H1 (cell line): ENCODE measurements at regions not wholly inside any gene's neighbourhood (a gene's known extent, or its start where the extent isn't known, plus 50 kb on each side); places are given as distances from the start of the nearest gene placed in this dataset.

Source experiments
- CTCF ChIA-PET: fragments of 300-600 bp; sonication (Branson Sonifier 250); formaldehyde crosslinking; loops from one replicate; lab custom pipeline; 2021; ENCODE audit not compliant: partially characterized antibody; lab: Charles Lee
- POLR2A ChIA-PET: fragments of 300-600 bp; sonication (Branson Sonifier 250); formaldehyde crosslinking; loops from one replicate; lab custom pipeline; 2021; ENCODE audit warnings: inconsistent platforms; ENCODE audit not compliant: partially characterized antibody; lab: Charles Lee
- DNase-seq, 2 experiments: peaks; one replicate each; pipeline versions ENCODE4 v3.0.0 to v3.0.0-alpha.2; 2010 to 2022; ENCODE audit warnings: low spot score in 2 of 2, low read depth in 1 of 2, mixed read lengths in 1 of 2
- FAIRE-seq: peaks from 2 replicates; lab custom pipeline; 2011; peaks lifted over from hg19 to GRCh38; lab: Jason Lieb, UNC
- H2AFZ ChIP-seq: 2 replicates; pipeline ENCODE4 v1.8.1; 2012; ENCODE audit warnings: low read length, inconsistent platforms
- H2AK5ac ChIP-seq: 2 replicates; pipeline ENCODE4 v1.6.1; 2013; ENCODE audit warnings: low read depth, low read length
- H2BK120ac ChIP-seq: replicated peaks from 2 replicates; pipeline ENCODE3; 2013; ENCODE audit warnings: low read depth, low read length, inconsistent platforms
- H2BK12ac ChIP-seq: 2 replicates; pipeline ENCODE4 v1.6.1; 2013; ENCODE audit warnings: low read depth, low read length
- H2BK15ac ChIP-seq: 2 replicates; pipeline ENCODE4 v1.6.1; 2013; ENCODE audit warnings: low read length
- H2BK20ac ChIP-seq: 2 replicates; pipeline ENCODE4 v1.6.1; 2013; ENCODE audit warnings: low read length
- H2BK5ac ChIP-seq: 2 replicates; pipeline ENCODE4 v1.6.1; 2013; ENCODE audit warnings: low read depth, low read length
- H3K14ac ChIP-seq: 2 replicates; pipeline ENCODE4 v1.6.1; 2013; ENCODE audit warnings: inconsistent platforms; ENCODE audit not compliant: insufficient read length
- H3K18ac ChIP-seq: 2 replicates; pipeline ENCODE4 v1.6.1; 2013; ENCODE audit warnings: low read length; ENCODE audit errors: extremely low read depth
- H3K23ac ChIP-seq: 2 replicates; pipeline ENCODE4 v1.6.1; 2013; ENCODE audit warnings: inconsistent platforms; ENCODE audit not compliant: insufficient read length
- H3K23me2 ChIP-seq: 2 replicates; pipeline ENCODE4 v1.6.1; 2013; ENCODE audit warnings: low read depth, low read length
- H3K27ac ChIP-seq: 2 replicates; pipeline ENCODE4 v1.6.1; 2011; ENCODE audit warnings: low read depth, low read length, inconsistent platforms
- H3K27me3 ChIP-seq, 4 experiments: replicated peaks in 1 of 4; 1 replicate in 1 of 4; 2 replicates in 3 of 4; pipeline versions ENCODE4 v1.6.1 to v1.8.1; 2011 to 2013; ENCODE audit warnings: low read length in 3 of 4, mild to moderate bottlenecking in 3 of 4, inconsistent platforms in 2 of 4, mixed read lengths in 2 of 4, moderate library complexity in 1 of 4; ENCODE audit not compliant: control insufficient read depth in 3 of 4, insufficient read depth in 3 of 4; ENCODE audit errors: extremely low read depth in 1 of 4
- H3K36me3 ChIP-seq, 4 experiments: 2 replicates each; pipeline versions ENCODE4 v1.6.1 to v1.8.1; 2011 to 2013; ENCODE audit warnings: mild to moderate bottlenecking in 4 of 4, low read length in 3 of 4, moderate library complexity in 2 of 4, control low read depth in 1 of 4, inconsistent platforms in 1 of 4; ENCODE audit not compliant: insufficient read depth in 4 of 4, control insufficient read depth in 2 of 4
- H3K4ac ChIP-seq: replicated peaks from 2 replicates; pipeline ENCODE3; 2013; ENCODE audit warnings: low read length, low read depth, mixed read lengths, inconsistent platforms; ENCODE audit not compliant: insufficient read length
- H3K4me1 ChIP-seq, 4 experiments: replicated peaks in 1 of 4; 1 replicate in 1 of 4; 2 replicates in 3 of 4; pipeline versions ENCODE4 v1.6.1 to v1.8.1; 2011 to 2013; ENCODE audit warnings: low read length in 3 of 4, inconsistent platforms in 2 of 4, mixed read lengths in 1 of 4; ENCODE audit not compliant: insufficient read depth in 4 of 4, control insufficient read depth in 3 of 4
- H3K4me2 ChIP-seq, 2 experiments: 2 replicates each; pipeline versions ENCODE4 v1.6.1 to v1.8.1; 2011 to 2013; ENCODE audit warnings: low read depth in 2 of 2, low read length in 2 of 2, control low read depth in 1 of 2, inconsistent platforms in 1 of 2, mild to moderate bottlenecking in 1 of 2; ENCODE audit not compliant: insufficient read depth in 1 of 2
- H3K4me3 ChIP-seq, 4 experiments: fragments of 200-600, 300-600 bp in 1 of 4; sonication (generic), shearing (Covaris generic), sonication (Bioruptor Twin) in 1 of 4; 2 replicates each; pipeline versions ENCODE4 v1.5.1 to v1.8.1; 2011 to 2016; ENCODE audit warnings: low read length in 4 of 4, low read depth in 3 of 4, control low read depth in 2 of 4, inconsistent platforms in 2 of 4, mild to moderate bottlenecking in 2 of 4, mixed read lengths in 1 of 4, moderate library complexity in 1 of 4; ENCODE audit not compliant: insufficient read depth in 2 of 4; ENCODE audit errors: extremely low read depth in 1 of 4
- H3K56ac ChIP-seq: replicated peaks from 2 replicates; pipeline ENCODE3; 2013; ENCODE audit warnings: low read depth, mild to moderate bottlenecking, mixed read lengths, low read length, inconsistent platforms; ENCODE audit not compliant: insufficient read length
- H3K79me1 ChIP-seq: 2 replicates; pipeline ENCODE4 v1.6.1; 2013; ENCODE audit warnings: low read depth, low read length, control low read depth
- H3K79me2 ChIP-seq, 2 experiments: 2 replicates each; pipeline versions ENCODE4 v1.6.1 to v1.8.1; 2012 to 2013; ENCODE audit warnings: low read length in 2 of 2, mild to moderate bottlenecking in 2 of 2, inconsistent platforms in 1 of 2; ENCODE audit not compliant: insufficient read depth in 2 of 2, control insufficient read depth in 1 of 2
- H3K9ac ChIP-seq, 4 experiments: replicated peaks in 1 of 4; 1 replicate in 1 of 4; 2 replicates in 3 of 4; pipeline versions ENCODE4 v1.6.1 to v1.8.1; 2011 to 2013; ENCODE audit warnings: low read depth in 3 of 4, low read length in 3 of 4, control low read depth in 2 of 4, mild to moderate bottlenecking in 2 of 4, moderate library complexity in 2 of 4, inconsistent platforms in 1 of 4; ENCODE audit errors: extremely low read depth in 1 of 4
- H3K9me3 ChIP-seq, 2 experiments: 2 replicates each; pipeline versions ENCODE4 v1.6.1 to v1.8.1; 2012 to 2013; ENCODE audit warnings: mild to moderate bottlenecking in 2 of 2, moderate library complexity in 2 of 2, control low read depth in 1 of 2, inconsistent platforms in 1 of 2, low read depth in 1 of 2, low read length in 1 of 2, mixed read lengths in 1 of 2; ENCODE audit not compliant: insufficient read depth in 2 of 2
- H4K20me1 ChIP-seq, 2 experiments: replicated peaks in 1 of 2; 2 replicates each; pipeline versions ENCODE3 to v1.8.1; 2011 to 2013; ENCODE audit warnings: inconsistent platforms in 2 of 2, low read length in 2 of 2, mild to moderate bottlenecking in 1 of 2; ENCODE audit not compliant: insufficient read depth in 2 of 2, control insufficient read depth in 1 of 2
- H4K5ac ChIP-seq: 2 replicates; pipeline ENCODE4 v1.6.1; 2013; ENCODE audit warnings: low read length, low read depth, mixed read lengths, inconsistent platforms; ENCODE audit not compliant: insufficient read length
- H4K8ac ChIP-seq: 2 replicates; pipeline ENCODE4 v1.8.0; 2013; ENCODE audit warnings: mild to moderate bottlenecking, moderate library complexity, low read length, inconsistent platforms; ENCODE audit not compliant: insufficient read depth; ENCODE audit errors: extremely low read depth
- H4K91ac ChIP-seq: replicated peaks from 2 replicates; pipeline ENCODE3; 2013; ENCODE audit warnings: low read length, mixed read lengths, inconsistent platforms; ENCODE audit not compliant: insufficient read length
- CBX5 ChIP-seq: fragments of 300-800, 300-1000 bp; sonication (generic); IDR thresholded peaks from 2 replicates; pipeline ENCODE4 v1.7.1; 2016; ENCODE audit warnings: antibody characterized with exemption, low read length, low read depth
- CREB1 ChIP-seq: IDR thresholded peaks from 2 replicates; pipeline ENCODE4 v1.6.1; 2012; ENCODE audit warnings: inconsistent platforms
- EP300 ChIP-seq, 2 experiments: IDR thresholded peaks; 1 replicate in 1 of 2; 2 replicates in 1 of 2; pipeline ENCODE4 v1.6.1; 2011 to 2012; ENCODE audit warnings: low read depth in 2 of 2, low read length in 2 of 2, mild to moderate bottlenecking in 2 of 2, borderline replicate concordance in 1 of 2, inconsistent platforms in 1 of 2, moderate library complexity in 1 of 2
- GABPA ChIP-seq: IDR thresholded peaks from 2 replicates; pipeline ENCODE4 v1.6.1; 2011; ENCODE audit warnings: mild to moderate bottlenecking, low read length, moderate library complexity, borderline replicate concordance; ENCODE audit not compliant: insufficient read depth
- KDM5A ChIP-seq: fragments of 200-600 bp; IDR thresholded peaks from 2 replicates; pipeline ENCODE4 v1.7.1; 2012; ENCODE audit warnings: mild to moderate bottlenecking, low read length, inconsistent platforms, mixed read lengths
- NRF1 ChIP-seq: IDR thresholded peaks from 2 replicates; pipeline ENCODE4 v1.6.1; 2011; ENCODE audit warnings: mild to moderate bottlenecking, low read depth, low read length, improper control_type of control experiment
- PHF8 ChIP-seq: fragments of 200-600 bp; sonication (generic); conservative IDR thresholded peaks from 2 replicates; pipeline ENCODE4 v1.7.1; 2012; ENCODE audit warnings: low read depth, mild to moderate bottlenecking, inconsistent platforms, low read length, moderate library complexity
- POLR2A ChIP-seq, 2 experiments: IDR thresholded peaks; 1 replicate in 1 of 2; 2 replicates in 1 of 2; pipeline ENCODE4 v1.6.1; 2011; ENCODE audit warnings: low read depth in 2 of 2, low read length in 2 of 2, mild to moderate bottlenecking in 2 of 2; ENCODE audit errors: control extremely low read depth in 1 of 2
- RXRA ChIP-seq: IDR thresholded peaks from 2 replicates; pipeline ENCODE4 v1.6.1; 2011; ENCODE audit warnings: low read depth, mild to moderate bottlenecking, low read length, moderate library complexity; ENCODE audit not compliant: insufficient read depth
- WGBS, 2 experiments: shearing (Covaris generic) in 1 of 2; methylation state at CpG; one replicate each; pipeline versions ENCODE4 v1.1.6 to v1.1.7; 2013 to 2015; ENCODE audit warnings: low lambda C conversion rate in 2 of 2, mixed read lengths in 2 of 2, inconsistent platforms in 1 of 2, low coverage in 1 of 2, missing lambda C conversion rate in 1 of 2; ENCODE audit not compliant: insufficient replicate concordance in 2 of 2, insufficient coverage in 1 of 2, insufficient read length in 1 of 2; ENCODE audit errors: extremely low coverage in 1 of 2, missing lambda C conversion rate in 1 of 2; 5-methylcytosine and 5-hydroxymethylcytosine counted together

GRCh38 chr5:61254969-61255555, 77.0 kb upstream of the ZSWIM6 start:
- ChIA-PET CTCF (interaction anchor here (0.6 to 1.3 kb wide), 5 partner anchors 10 to 994 kb away, joined by 3 to 4 read pairs (median 4); no protein-coding TSS in a partner anchor), POLR2A (no interaction called here)
- no peak overlapping the region for H2BK5ac ChIP-seq
- no peaks in the 10 kb centered on the region for H3K27me3 ChIP-seq
- no peak overlapping the region for H4K5ac ChIP-seq
- H3K27ac ChIP-seq: no peak overlapping the region
- no peak overlapping the region for H3K4me3 ChIP-seq
- no peaks in the 10 kb centered on the region for H3K4me1 ChIP-seq
- no peak overlapping the region for H3K23ac ChIP-seq
- H3K56ac ChIP-seq: no peak overlapping the region
- FAIRE-seq: no peak
- no peak overlapping the region for H2BK15ac ChIP-seq
- H3K18ac ChIP-seq: no peak overlapping the region
- H2BK120ac ChIP-seq: no peak overlapping the region
- no peaks in the 10 kb centered on the region for H3K79me1 ChIP-seq
- H3K9ac ChIP-seq: no peak overlapping the region
- no peak overlapping the region for H4K8ac ChIP-seq
- no peak overlapping the region for H3K4ac ChIP-seq
- H2AFZ ChIP-seq: no peak overlapping the region
- no peaks in the 10 kb centered on the region for H3K36me3 ChIP-seq
- H4K20me1 ChIP-seq: no peaks in the 10 kb centered on the region
- H3K14ac ChIP-seq: no peak overlapping the region
- no peak overlapping the region for H2AK5ac ChIP-seq
- no peaks in the 10 kb centered on the region for H3K79me2 ChIP-seq
- no peaks in the 10 kb centered on the region for H3K9me3 ChIP-seq
- H3K23me2 ChIP-seq: no peaks in the 10 kb centered on the region
- no peak for DNase-seq
- no peak overlapping the region for H3K4me2 ChIP-seq
- WGBS, 2 experiments: 84% methylated on average over 3 of the region's 3 CpGs; no CpG with 5 or more reads in 1 of the 2 experiments
- TF ChIP-seq CREB1 (no peak), RXRA (no peak), CBX5 (no peak), NRF1 (no peak), PHF8 (no peak), POLR2A (IDR thresholded peaks at IDR 0.05; ENCODE audit: control extremely low read depth in 1 of 2, low read depth in 2 of 2, low read length in 2 of 2) (no peak), GABPA (no peak), KDM5A (no peak), EP300 (IDR thresholded peaks at IDR 0.05; ENCODE audit: borderline replicate concordance in 1 of 2, low read depth in 2 of 2, low read length in 2 of 2) (no peak)
- TF ChIP-seq, all 59 proteins: peak for 0
- no peak overlapping the region for H2BK20ac ChIP-seq
- no peak overlapping the region for H2BK12ac ChIP-seq
- no peak overlapping the region for H4K91ac ChIP-seq
